Left renal cortex interstitium (tissue), 4 donors: ENCODE measurements at regions not wholly inside any gene's neighbourhood (a gene's known extent, or its start where the extent isn't known, plus 50 kb on each side); places are given as distances from the start of the nearest gene placed in this dataset.

ENCODE experiments used
- DNase-seq, 4 donors: peaks; one replicate each; pipeline ENCODE4 v3.0.0-alpha.2; 2013; ENCODE audit warnings: low read depth in 4 of 4, low spot score in 2 of 4, missing footprints in 1 of 4

- DNase-seq, result no peak
These were observed 229.2 kb upstream of the ZFP64 start for GRCh38 chr20:52420805-52421204.

GRCh38 chr20:52419205-52419604 lies 227.6 kb upstream of the ZFP64 start:
- DNase-seq, result no peak

GRCh38 chr20:52416953-52417352 lies 225.4 kb upstream of the ZFP64 start:
- DNase-seq, result no peak

DNA sequence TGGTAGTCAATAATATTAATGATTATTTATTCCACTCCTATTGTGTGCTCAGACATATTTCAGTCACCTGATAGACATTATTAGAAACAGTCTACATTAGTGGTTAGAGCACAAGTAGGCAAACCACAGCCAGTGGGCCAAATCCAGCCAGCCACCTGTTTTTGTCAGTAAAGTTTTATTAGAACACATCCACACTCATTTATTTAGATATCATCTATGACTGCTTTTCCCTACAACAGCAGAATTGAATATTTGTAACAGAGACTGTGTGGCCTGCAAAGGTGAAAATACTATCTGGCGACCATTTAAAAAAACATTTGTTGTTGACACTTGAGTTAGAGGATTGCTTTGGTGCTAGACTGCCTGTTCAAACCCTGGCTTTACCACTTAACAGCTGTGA lies 220.0 kb upstream of the ZFP64 start:
- no peak for DNase-seq

DNA sequence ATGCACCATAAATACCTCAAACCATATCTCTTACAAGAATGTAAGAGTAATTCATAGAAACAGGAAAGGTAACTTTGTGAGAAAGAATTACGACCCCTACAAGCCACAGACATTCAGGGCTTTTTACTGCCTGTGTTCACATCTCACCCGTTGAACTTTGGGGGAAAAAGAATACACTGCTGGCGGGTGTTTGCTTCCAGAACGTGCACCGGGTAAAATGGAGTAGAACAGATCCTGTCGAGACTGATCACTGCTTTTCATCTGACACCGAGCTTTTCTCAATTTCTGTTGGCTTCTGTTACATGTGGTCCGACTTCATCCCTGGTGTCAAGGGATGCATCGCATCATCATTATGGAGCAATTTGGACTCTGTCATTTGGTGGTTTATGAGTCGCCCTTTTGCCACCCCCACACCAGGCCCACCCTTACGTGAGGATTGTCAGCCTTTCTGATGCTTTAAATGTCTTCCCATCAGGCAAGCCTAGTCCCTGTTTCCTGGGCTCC lies 219.2 kb upstream of the ZFP64 start:
- DNase-seq, result no peak

DNA sequence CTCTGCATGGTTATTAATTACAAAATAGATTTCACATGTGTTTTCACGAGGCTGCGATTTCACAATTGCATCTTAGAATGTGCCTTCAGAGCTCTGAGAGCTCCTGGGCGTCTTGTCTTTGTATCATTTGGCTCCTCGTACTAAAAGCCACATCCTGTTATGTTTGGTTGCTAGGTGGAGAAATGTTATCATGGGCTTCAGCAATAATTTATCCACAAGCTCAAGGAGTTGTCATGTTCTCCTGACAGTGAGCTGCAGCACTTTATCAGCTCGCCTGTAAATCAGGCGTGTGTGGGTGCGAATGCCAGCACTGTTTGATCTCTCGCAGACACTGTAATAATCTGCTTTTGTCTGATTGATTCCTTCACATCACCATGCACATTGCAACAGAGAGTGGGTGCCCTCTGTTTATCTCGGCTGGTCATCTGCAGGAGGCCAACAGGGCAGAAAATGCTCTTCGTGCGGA lies 218.6 kb upstream of the ZFP64 start:
- DNase-seq, result peak in 1 of 4 donors; percentile 39

- no peak for DNase-seq
These were observed 214.4 kb upstream of the ZFP64 start for GRCh38 chr20:52405986-52406385.

GRCh38 chr20:52405417-52405816 lies 213.8 kb upstream of the ZFP64 start:
- no peak for DNase-seq

GRCh38 chr20:52404671-52405070 lies 213.1 kb upstream of the ZFP64 start:
- no peak for DNase-seq

- no peak for DNase-seq
These were observed 211.4 kb upstream of the ZFP64 start for GRCh38 chr20:52402950-52403349.

DNA sequence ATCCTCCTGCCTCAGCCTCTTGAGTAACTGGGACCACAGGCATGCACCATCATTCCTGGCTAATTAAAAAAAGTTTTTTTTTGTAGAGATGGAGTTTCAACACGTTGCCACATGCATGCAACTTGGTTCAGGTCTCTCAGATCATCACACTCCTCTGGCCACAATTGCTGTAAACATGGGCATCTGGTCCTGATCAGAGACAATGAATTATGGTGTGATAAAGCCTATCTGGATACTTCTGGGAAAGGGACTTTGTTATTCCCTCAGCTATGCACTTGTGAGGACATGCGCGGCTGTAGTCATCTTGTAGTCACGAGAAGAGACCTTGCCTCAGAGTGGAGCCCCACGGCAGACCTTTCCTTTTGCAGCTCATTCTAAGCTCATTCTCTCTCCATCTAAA lies 210.9 kb upstream of the ZFP64 start:
- no peak for DNase-seq

DNA sequence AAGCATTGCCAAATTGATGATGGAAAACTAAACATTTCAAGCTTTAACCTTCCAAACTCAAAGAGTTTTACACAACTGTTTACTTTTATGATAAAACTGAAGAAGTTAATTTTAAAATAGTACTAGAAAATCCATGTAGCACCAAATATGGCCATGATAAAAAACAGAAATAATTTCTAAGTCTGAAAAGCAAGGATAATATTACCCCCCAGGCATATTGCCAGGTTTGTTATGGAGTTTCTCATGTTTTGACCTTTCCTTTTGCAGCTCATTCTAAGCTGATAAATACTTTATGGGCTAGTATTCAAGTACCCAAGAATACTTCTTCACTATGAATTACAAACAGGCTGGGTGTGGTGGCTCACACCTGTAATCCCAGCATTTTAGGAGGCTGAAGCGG lies 209.9 kb upstream of the ZFP64 start:
- no peak for DNase-seq

DNA sequence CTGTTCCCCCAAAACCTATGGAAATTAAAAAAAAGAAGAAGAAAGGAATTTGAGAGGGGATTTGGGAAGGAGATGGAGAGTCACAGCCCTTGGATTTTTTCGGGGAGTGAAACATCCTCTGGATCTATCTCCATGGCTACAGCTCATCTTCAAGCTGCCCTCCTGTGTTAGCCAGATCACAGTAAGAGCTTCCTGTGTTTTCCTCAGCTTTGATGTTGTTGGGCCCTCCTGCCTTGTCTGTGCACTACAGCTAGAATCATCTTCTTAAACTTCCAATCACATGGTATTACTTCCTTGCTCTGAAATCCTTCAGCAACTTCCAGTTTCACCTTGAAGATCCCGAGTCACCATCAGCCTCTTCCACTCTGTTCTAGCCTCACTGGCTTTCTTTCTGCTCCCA lies 207.8 kb upstream of the ZFP64 start:
- DNase-seq, result no peak

- no peak for DNase-seq
These were observed 198.0 kb upstream of the ZFP64 start for GRCh38 chr20:52389606-52390005.

DNA sequence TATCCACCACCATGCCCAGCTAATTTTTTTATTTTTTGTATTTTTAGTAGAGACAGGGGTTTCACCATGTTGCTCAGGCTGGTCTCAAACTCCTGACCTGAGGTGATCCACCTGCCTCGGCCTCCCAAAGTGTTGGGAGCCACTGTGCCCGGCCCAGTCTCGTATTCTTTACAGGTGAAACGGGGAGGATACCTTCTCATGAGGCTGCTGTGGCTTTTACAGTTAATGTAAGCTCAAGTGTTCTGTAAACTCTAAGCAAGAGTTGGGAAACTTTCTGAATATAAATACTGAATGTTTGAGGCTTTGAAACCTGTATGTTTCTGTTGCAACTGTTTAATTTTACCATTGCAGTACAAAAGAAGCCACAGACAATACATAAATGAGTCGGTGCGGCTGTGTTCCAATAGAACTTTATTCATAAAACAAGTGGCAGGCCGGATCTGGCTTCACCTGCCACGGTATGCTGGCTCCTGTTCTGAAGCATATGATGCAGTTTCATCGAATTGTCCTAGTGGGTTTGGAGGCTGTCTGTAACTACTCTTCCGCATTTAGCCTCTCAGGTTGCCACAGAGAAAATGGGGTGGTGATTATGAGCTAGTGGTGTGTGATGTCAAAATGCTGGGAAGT lies 192.5 kb upstream of the ZFP64 start:
- no peak for DNase-seq

- DNase-seq, result no peak
These were observed 191.4 kb upstream of the ZFP64 start for GRCh38 chr20:52382933-52383332.

GRCh38 chr20:52379723-52380336 lies 188.3 kb upstream of the ZFP64 start:
- DNase-seq, result no peak

DNA sequence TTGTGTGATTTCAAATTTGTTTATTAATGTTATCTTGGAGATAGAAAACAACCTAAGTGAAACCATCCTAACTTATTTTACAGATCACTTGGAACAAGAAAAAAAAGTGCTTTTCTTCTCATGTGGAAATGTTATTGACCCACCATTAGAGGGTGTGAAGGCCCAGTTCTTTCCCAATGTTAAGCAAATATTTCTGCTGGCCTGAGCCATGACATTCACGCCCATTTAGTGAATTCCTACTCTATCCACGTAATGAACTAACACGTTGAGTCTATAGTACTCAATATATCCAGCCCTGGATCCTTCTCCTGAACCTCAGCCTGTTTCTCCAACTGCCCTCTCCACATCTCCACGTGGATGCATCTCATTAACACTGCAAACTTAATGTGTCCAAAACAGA lies 180.6 kb upstream of the ZFP64 start:
- DNase-seq, result no peak

- no peak for DNase-seq
These were observed 174.1 kb upstream of the ZFP64 start for GRCh38 chr20:52365688-52366087.

DNA sequence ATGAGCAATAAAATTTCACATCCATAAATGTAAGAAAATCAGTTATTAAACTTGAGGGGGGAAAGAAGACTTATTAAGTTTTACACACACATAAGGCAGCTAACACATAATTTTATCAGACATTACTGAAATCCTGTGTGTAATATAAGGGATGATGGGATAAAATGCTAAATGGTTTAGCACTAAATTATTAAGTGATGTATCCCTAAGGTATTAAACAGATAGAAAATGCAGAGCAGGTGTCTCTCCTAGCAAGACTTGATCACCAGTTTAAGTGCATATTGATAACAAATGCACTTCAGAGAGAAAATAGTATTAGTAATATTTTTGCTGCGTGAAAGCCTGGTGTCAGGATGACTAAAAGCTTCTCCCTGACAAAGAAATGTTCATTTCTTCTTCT lies 172.8 kb upstream of the ZFP64 start:
- DNase-seq, result no peak

DNA sequence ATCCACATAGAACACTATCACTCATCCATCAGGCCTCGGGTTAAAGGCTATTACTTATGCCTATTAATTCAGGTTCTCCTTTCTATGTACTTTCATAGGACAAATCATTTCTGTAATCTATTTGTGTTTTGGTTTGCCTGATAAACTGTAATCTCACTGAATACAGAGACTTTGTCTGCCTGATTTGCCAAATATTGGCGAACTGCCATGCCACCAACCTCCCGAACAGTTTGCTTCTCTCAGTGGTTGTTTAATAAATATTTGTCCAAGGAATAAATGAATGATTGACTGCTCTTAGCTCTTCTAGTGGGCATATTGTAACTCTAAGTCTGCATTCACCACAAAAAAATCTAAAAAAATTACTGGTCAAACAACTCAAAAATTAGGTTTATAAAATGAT lies 170.1 kb upstream of the ZFP64 start:
- no peak for DNase-seq

DNA sequence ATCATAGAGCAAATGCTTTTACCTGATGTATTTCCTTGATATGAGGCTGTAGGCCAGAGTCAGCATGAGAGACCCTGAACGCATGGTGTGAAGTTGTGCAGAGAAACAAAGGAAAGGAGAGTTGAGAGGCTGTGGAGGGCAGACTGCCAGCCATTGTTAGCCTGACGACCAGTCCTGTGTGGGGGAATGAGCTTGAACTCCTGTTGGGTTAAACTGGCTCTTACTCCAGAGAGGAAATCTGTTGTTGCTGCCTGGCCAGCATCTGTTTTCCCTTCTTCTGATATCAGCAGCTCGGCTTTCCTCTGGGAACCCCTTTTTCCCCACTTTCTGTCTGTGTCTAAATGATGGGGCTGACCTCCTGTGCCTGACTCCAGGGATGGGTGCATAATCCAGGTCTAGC lies 158.2 kb upstream of the ZFP64 start:
- DNase-seq, result no peak

DNA sequence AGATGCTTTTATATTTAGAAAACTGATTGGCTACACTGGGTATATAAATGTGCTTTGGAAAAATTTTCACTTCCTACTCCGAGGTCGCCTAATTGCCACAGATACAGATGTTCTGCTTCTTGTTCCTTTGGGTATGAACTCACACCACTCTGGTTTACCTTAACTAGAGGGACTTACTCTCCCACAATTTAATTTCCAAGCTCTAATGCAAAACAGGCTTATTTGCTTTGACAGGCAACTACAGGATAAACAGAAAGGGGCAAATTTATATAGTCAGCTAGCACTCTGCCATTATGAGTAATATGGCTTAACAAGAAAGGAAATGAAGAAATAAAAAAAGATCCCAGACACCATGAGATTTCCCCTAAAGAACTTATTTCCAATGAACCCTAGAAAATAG lies 156.9 kb upstream of the ZFP64 start:
- DNase-seq, result no peak
